AG09309 (cell line): ENCODE measurements at regions not wholly inside any gene's neighbourhood (a gene's known extent, or its start where the extent isn't known, plus 50 kb on each side); places are given as distances from the start of the nearest gene placed in this dataset.
"Not testable (repeated sequence)": the region's sequence is repeated elsewhere in the genome, so short reads cannot be mapped to it uniquely, and the experiment has no call there.

Source experiments
- DNase-seq: peaks from one replicate; pipeline ENCODE4 v3.0.0-alpha.2; 2010; ENCODE audit warnings: low read depth
- H3K4me3 ChIP-seq: 2 replicates; pipeline ENCODE4 v1.5.1; 2011; ENCODE audit warnings: mild to moderate bottlenecking, low read depth, low read length, moderate library complexity; ENCODE audit not compliant: control insufficient read depth
- TF ChIP-seq, protein P1 (sequence below): IDR thresholded peaks from 2 replicates; pipeline ENCODE4 v1.5.1; 2011; ENCODE audit warnings: mild to moderate bottlenecking, low read depth, low read length, inconsistent platforms; ENCODE audit not compliant: insufficient read depth, control insufficient read depth; ENCODE audit errors: missing control alignments

DNA sequence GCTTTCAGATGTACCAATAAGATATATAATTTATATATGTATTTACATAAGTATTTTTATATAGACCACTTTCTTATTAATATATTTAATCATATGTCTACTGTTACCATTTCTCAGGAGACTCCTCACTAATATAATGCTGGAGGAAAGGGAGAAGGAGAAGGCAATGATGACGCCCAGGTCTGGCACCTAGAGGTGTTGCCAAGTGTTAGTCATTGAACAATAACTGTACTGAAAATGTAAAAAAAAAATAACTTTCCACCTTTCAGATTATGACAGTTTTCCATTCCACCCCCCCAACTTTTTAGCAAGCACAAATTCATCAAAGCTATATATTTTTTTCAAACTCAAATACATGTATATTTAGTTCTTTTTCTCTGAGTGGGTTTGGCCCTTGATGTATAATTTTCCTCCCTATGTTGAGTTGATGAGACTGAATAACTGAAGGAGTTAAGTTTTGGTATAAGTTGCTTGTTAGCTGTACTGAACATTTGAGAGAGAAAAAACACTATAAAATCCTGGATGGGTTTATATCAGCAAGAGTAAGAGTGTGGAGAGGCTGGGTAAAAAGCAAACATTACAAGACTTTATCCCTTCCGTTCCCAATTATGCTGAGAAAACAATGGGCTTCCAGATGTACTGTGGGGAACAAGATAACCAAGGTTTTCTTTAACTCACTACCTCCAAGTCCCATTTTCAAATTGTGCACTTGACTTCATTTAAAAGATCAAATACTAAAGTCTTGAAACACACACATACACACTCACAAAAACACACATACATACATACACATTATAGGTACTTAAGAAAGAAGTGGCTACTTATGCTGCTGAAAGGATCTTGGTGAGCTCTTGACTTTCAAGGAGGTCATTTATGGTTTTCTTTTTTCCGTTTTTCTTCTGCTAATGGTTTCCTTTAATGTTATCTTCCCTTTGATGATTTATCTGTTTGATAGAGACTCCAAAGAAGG, 142.8 kb upstream of the IFNE start:
- no peak overlapping the region for H3K4me3 ChIP-seq
- no peak for DNase-seq
- TF ChIP-seq, protein P1, sequence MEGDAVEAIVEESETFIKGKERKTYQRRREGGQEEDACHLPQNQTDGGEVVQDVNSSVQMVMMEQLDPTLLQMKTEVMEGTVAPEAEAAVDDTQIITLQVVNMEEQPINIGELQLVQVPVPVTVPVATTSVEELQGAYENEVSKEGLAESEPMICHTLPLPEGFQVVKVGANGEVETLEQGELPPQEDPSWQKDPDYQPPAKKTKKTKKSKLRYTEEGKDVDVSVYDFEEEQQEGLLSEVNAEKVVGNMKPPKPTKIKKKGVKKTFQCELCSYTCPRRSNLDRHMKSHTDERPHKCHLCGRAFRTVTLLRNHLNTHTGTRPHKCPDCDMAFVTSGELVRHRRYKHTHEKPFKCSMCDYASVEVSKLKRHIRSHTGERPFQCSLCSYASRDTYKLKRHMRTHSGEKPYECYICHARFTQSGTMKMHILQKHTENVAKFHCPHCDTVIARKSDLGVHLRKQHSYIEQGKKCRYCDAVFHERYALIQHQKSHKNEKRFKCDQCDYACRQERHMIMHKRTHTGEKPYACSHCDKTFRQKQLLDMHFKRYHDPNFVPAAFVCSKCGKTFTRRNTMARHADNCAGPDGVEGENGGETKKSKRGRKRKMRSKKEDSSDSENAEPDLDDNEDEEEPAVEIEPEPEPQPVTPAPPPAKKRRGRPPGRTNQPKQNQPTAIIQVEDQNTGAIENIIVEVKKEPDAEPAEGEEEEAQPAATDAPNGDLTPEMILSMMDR = no peak

DNA sequence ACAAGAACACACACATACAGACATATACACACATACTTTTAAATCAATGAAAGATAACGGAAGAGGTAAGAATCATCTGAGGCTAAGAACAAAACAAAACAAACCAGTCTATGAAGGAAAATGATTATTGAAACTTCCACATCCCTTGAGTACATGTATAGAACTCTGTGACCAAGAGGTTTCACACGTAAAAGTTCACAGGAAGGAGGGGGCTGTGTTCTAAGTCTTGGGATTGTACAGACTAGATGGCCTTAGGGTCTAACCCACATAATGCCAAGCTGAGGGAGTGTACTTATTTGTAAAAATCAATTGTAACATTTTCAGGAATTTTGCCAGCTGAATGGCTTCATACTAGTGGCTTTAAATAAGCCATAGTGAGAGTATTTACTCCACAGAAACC, 144.4 kb upstream of the IFNE start:
- no peak for DNase-seq
- no peak overlapping the region for H3K4me3 ChIP-seq
- TF ChIP-seq, protein P1 = no peak

DNA sequence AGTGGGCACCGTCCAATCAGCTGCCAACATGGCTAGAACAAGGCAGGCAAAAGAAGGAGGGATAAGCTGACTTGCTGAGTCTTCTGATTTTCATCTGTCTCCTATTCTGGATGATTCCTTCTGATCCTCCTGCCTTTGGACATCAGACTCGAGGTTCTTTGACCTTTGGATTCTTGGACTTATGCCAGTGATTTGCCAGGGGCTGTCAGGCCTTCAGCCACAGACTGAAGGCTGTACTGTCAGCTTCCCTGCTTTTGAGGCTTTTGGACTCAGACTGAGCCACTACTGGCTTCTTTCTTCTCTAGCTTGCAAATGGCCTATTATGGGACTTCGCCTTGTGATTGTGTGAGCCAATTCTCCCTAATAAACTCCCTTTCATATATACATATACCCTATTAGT, 146.8 kb upstream of the IFNE start:
- not testable (repeated sequence) for H3K4me3 ChIP-seq, DNase-seq

DNA sequence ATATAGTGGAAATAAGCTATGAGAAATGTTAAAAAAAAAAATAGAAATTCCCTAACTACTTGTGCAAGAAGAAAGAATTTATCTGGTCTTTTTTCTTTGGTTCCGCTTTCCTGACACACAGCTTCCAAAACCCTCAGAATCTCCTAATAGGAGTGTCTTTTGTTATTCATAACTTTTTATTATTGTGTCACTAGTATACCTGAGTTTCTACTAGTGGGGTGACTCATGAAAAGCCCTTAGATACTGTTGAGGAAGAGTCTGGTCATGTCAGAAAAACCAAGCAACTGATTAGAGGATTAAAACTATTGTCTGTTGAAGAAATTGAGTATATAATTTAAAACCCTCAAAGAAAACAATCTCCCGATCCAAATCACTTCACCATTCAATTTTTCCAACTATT, 152.8 kb upstream of the IFNE start:
- no peak for DNase-seq
- TF ChIP-seq, protein P1 = no peak

DNA sequence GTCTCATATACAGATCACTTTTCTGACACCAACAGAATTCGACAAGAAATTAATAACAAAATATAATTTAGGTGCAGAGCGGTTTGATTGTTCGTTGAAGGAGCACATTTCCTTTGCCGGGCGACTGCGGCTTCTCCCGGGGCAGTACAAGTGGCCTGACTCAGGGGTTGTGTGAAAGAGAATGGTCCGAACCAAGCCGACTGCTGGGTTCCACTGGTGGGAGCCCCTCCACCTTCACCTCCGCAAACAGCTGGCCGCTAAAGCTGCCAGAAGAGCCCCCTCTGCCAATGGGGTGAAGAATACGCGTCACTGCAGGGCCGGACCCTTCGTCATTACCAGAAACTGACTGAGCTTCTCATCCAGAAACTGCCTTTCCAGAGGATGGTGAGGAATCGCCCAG, 156.0 kb upstream of the IFNE start:
- no peak for DNase-seq
- no peak overlapping the region for H3K4me3 ChIP-seq
- TF ChIP-seq, protein P1 = no peak

More for the DNA sequence above, 152.8 kb upstream of the IFNE start:
- no peak overlapping the region for H3K4me3 ChIP-seq

DNA sequence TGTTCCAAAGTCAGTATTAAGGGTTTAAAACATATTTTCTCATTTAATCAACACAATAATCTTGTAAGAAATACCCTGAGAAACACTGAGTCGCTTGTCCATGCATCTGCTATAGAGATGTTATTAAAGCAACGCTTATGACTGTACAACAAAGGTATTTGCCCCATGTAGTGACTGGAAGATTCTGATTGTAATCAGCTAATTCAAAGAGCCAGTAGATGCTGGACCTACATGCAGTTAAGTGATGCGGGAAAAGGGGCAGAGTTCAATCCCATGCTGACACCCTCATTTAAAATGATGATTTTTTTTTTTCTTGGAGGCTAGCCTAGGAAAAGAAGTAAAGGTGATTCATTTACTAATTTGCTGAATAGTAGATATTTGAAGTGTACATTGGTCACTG, 149.3 kb upstream of the MTAP start:
- no peak overlapping the region for H3K4me3 ChIP-seq
- TF ChIP-seq, protein P1 = no peak
- DNase-seq = no peak

DNA sequence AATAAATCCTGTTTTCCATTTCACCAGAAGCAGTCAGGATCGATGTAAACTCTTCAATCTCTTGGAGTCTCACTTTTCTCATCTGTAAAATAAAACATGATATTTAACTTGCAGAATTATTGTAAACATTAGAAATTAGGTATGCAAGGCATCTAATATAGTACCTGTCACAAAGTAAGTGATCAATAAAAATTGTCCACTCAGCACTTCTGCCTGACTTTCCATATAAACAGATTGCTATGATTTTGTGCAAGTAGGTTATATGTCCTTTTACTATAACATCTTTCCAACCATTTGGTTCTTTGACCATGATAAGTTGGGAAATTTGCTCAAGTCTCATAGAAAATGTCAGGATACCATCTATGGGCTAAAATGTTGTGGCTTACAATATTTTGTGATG, 148.8 kb upstream of the MTAP start:
- H3K4me3 ChIP-seq = no peak overlapping the region
- TF ChIP-seq, protein P1 = no peak
- no peak for DNase-seq
